GM18858 (cell line): ENCODE measurements at regions not wholly inside any gene's neighbourhood (a gene's known extent, or its start where the extent isn't known, plus 50 kb on each side); places are given as distances from the start of the nearest gene placed in this dataset.

ENCODE experiments used
- ATAC-seq: cut with Tn5 transposase; IDR thresholded peaks from one replicate; pipeline ENCODE4 v1.9.1; 2021; ENCODE audit not compliant: unreplicated experiment

GRCh38 chr14:65928995-65929394, 516.5 kb downstream of the FUT8 start:
- ATAC-seq = no peak

DNA sequence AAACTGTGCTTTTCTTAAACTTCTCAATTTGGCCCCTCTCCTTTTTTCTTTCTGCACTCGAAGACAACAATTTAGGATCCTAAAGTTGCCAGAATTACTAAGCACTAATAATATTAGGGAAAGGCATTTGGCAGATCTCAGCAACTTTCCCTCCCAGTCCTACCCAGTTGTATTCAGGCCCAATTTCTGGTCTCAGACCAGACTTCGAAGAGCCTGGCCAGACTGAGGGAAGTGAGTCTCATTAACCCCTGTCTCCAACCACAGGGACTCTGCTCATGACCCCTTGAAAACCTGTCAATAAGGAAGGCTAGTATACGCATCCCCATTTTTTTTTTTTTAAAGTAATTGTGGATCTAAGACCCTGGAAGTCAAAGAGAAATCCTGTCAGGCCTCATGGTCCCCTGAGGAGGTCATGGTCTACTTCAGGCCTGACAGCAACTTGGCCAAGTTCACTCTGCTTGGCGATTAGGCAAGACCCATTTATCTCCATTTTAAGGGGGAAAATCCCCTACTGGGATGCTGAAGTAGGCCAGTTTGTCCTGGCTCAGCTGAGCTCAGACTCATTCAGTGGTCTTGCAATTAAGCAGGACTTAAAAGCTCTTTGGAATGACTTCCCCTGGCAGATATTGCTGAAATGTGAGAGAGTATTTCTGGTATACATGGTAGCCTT, 521.0 kb downstream of the FUT8 start:
- ATAC-seq = no peak

DNA sequence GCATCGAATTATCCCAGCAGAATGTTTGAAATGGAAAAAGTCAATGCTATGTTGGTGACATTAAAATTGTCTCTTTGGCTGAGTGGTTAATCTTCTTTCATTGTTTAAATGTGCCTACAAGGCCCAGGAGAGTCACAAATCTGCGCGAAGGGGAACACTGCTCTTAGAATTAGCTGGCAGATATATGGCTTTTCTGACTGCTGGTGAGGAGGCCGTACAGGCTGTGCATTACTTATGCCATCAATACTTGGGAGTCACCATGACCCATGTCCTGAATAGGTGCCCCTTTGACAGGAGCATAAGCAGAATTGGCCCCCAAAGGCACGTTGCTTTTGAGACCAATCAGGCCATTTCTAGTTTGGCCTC, 521.5 kb downstream of the FUT8 start:
- no peak for ATAC-seq

- ATAC-seq = no peak
Measured at GRCh38 chr14:65936342-65936975, 523.9 kb downstream of the FUT8 start.

DNA sequence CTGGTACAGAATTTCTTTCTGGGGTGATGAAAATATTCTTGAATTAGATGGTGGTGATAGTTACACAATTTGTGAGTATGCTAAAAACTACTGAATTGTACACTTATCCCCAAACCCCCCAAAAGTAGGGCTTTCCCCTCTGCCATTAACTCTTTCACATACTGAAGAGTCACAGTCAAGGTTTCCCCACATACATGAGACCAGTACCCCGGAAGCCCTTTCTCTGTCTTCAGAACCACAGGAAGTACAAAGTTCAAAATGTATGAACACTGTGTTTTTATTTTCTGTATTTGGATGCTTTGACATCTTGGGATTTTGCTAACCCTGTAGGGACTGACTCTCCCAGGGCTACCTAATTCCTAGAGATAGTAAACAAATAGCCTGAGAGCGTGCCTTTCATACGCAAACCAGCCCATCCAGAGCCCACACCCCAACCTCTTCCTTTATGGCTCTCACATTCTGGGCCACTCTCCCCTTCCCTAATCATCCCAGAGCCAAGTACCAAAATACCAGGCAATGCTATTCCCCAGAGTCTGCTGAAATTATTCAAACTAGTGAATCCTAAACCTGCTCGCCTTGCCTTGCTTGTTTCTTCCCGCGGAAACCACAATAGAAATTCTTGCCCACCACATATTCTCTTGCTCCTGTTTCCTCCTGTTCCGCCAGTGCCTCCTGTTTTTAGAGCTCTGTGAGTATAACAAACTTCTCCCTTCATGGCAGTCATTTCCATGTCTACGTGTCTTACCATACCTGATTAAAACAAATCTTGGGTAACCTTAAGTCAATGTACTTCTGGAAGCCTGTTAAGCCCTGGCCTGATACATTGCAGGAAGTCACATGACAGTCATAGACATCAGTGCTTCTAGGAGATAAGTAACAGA, 524.8 kb downstream of the FUT8 start:
- ATAC-seq = no peak

GRCh38 chr14:65937960-65938316, 525.4 kb downstream of the FUT8 start:
- ATAC-seq = no peak

- ATAC-seq = no peak
Measured at GRCh38 chr14:65938738-65939137, 526.2 kb downstream of the FUT8 start.

GRCh38 chr14:65939184-65939583, 526.7 kb downstream of the FUT8 start:
- no peak for ATAC-seq

DNA sequence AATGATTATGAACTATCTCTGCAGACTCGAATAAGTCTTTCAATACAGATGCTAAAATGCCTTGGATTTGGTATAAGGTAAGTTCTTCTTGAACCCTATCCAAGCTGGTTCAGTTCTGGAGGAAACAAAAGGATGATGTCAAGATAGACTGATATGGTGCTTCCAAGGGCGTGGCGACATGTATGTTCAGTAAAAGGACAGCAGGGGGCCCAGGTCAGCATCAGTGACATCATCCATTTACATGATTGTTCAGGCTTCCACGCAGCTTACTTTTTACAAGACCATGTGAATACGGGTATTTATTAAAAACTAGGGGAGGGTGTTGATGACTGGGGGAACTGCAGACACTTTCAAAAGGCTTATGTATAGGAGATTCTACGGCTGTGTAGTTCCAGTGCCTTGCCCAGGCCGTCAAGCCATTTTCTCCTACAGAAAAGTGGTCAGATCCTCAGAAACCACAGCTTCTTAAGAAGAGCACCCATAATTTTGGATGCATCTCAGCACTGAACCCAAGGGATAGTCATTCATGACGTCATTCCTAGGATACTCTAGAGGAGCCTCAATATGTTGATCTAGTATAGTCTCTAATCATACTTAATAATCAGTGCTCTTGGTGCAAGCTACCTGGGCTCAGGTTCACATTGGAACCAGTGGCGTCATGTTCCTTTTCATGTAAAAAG, 527.7 kb downstream of the FUT8 start:
- ATAC-seq = no peak

GRCh38 chr14:65941091-65941490, 528.6 kb downstream of the FUT8 start:
- ATAC-seq = no peak

DNA sequence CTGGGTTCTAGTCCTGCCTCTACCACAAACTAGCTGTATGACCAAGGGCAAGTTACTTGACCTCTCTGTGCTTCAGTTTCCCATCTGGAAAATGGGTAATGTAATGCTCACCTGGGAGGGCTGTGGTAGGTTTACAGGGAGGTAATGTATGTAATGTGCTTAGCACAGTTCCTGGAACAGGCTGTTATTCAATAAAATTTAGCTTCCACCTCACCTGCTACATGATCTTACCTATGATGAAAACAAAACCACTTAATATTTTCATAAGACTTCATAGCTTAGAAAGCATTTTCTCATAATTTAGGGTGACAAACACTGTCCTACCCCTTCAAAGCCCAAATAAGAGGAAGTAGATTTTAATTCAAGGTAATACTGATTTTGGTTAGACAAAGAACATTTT, 530.6 kb downstream of the FUT8 start:
- ATAC-seq = no peak

GRCh38 chr14:65943916-65944410, 531.4 kb downstream of the FUT8 start:
- ATAC-seq = no peak

- ATAC-seq = no peak
Measured at GRCh38 chr14:65945327-65945726, 532.8 kb downstream of the FUT8 start.

GRCh38 chr14:65946494-65946893, 534.0 kb downstream of the FUT8 start:
- ATAC-seq = no peak

DNA sequence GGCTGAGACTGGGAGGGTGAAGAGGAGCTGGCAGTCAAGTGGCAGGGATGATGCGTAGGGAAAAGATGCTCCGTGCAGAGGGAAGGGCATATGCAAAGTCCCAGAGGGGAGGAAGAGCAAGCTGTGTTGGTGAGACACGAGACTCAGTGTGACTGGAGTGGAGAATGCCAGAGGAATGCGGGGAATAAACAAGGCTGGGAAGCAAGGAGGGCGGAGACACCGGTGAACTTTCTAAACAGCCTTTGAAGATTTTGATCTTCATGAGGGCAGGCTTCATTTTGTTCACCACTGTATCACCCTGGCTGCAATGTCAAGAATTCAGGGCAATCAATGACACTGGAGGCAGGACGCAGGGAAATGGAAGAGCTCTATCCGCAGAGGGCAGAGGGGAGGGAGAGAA, 535.8 kb downstream of the FUT8 start:
- no peak for ATAC-seq

DNA sequence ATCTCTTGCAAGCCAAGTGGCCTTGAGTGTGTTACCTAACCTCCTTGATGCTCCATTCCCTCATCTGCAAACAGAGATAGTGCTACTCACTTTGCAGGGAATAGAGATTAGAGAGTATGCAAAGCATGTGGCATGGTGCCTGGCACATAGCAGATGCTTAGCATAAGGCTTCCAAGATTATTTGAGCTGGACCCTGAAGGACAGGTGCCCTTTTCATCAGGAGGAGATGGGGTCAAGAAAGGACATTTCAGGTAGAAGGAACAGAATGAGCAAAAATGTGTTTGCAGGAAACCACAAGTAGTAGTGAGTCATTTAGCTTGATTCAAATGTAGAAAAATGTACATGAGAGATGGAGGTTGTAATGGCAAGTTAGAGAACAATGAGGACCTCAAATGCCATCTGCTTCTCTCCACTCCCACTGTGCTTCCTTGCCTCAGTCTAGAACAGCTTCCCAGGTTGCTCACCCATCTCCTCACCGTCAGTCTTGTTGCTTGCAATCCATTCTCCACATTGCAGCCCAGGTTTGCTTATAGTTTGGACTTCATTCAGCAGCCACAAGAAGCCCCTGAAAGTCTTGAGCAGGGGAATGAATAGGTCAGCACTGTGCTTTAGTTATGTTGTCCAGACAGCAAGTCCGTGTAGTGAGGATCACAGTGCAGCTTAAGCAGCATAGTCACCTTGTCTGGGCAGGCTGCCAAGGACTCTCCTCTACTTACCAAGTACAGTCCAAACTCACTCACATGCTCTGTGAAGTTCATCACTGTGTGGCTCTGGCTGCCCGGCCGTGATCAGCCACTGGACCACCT, 536.3 kb upstream of the CCDC196 start:
- ATAC-seq = peak; percentile 65

DNA sequence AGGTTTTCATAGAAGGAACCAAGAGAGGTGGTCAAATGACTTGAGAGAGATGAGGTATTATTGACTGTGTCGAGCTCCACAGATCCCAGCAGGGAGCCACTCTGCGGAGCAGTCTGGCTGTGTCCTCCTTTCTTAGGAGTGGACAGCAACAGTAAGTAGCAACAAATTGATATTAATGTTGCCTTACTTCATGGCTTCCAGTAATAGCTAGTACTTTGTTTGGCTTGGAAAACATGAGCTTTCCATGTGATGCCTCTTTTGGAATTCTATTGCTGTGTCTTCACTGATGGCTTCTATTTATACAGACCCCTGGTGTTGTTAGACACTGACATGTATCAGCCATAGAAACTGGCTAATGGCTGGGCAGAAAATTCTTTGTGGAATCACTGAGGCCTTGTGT, 531.2 kb upstream of the CCDC196 start:
- ATAC-seq = no peak

GRCh38 chr14:65957631-65958205, 528.5 kb upstream of the CCDC196 start:
- ATAC-seq = no peak

GRCh38 chr14:65958664-65959562, 527.3 kb upstream of the CCDC196 start:
- no peak for ATAC-seq
